ENCODE measurements at regions not wholly inside any gene's neighbourhood (a gene's known extent, or its start where the extent isn't known, plus 50 kb on each side); places are given as distances from the start of the nearest gene placed in this dataset.

- intact Hi-C loops (cut with DNase I), result loop anchor here (10.0 kb wide), 1 partner anchor 806 kb away; no protein-coding TSS in a partner anchor
- Histone ChIP-seq H3K9me3 (no peaks in the 10 kb centered on the region), H3K36me3 (no peaks in the 10 kb centered on the region), H3K4me3 (replicated peaks in 1 of 3) (no peak overlapping the region), H3K4me1 (no peaks in the 10 kb centered on the region), H3K27ac (no peak overlapping the region), H3K27me3 (no peaks in the 10 kb centered on the region)
- TF ChIP-seq CTCF (IDR thresholded peaks at IDR 0.05) (no peak), POLR2A (IDR thresholded peaks at IDR 0.05) (no peak)
- WGBS, 2 donors, result 72 to 78% methylated on average over 9 of the region's 9 CpGs
- DNase-seq, result no peak
Observed at GRCh38 chr2:3958465-3958864, 255.1 kb downstream of the DCDC2C start.

DNA sequence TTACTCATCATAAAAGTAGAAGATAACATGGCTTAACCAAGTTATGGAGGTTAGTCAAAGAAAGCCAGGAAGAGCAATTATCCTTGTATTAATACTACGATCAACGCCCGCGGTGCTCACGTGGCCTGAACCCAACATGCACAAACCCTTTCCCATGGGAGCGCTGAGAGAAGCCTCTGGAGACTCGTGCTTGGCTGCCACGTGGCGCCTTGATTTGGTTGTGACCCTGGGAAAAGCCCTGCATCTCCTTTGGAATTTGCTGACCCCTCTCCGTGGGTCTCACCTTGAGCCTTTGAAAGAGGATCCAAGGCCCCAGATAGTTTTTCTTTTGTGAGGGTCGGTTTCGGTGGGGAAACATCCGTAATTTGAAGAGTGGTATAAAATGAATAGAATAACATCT lies 255.6 kb downstream of the DCDC2C start:
- WGBS, 2 donors, result 59% methylated on average over 13 of the region's 13 CpGs
- H3K27ac ChIP-seq, result no peak overlapping the region
- no peaks in the 10 kb centered on the region for H3K4me1 ChIP-seq
- no peaks in the 10 kb centered on the region for H3K27me3 ChIP-seq
- no peak for DNase-seq
- no peaks in the 10 kb centered on the region for H3K9me3 ChIP-seq
- TF ChIP-seq POLR2A (IDR thresholded peaks at IDR 0.05) (no peak), CTCF (IDR thresholded peaks at IDR 0.05) (no peak)
- no peaks in the 10 kb centered on the region for H3K36me3 ChIP-seq
- intact Hi-C loops (cut with DNase I), result loop anchor here (10.0 kb wide), 1 partner anchor 806 kb away; no protein-coding TSS in a partner anchor
- no peak overlapping the region for H3K4me3 ChIP-seq (replicated peaks in 1 of 3)

DNA sequence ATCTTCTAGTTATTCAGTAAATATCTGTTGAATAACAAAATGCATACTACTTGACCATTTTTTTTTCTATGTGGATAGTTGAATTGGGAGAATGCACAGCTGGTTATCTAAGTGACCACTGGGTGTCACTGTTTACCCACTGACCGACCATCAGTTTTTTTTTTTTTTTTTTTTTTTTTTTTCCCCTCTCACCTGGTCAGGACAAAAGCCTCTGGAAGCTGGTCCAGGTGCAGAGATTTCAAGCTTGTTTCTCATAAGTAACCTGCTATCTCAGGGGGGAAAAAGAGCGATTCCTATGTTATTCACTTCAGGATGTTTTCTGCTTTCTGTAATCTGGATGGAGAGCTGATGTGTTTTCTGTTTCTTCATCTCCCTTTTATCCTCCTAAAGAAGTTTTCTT lies 256.0 kb downstream of the DCDC2C start:
- peak in 1 of 2 donors; percentile 14 for DNase-seq
- TF ChIP-seq CTCF (IDR thresholded peaks at IDR 0.05) (peak; percentile 18 to 83 (median 60)), POLR2A (IDR thresholded peaks at IDR 0.05) (no peak)
- WGBS, 2 donors, result 3 to 7% methylated on average over 2 of the region's 2 CpGs
- Histone ChIP-seq H3K27ac (no peak overlapping the region), H3K27me3 (no peaks in the 10 kb centered on the region), H3K36me3 (no peaks in the 10 kb centered on the region), H3K4me3 (replicated peaks in 1 of 3) (no peak overlapping the region), H3K9me3 (no peaks in the 10 kb centered on the region), H3K4me1 (no peaks in the 10 kb centered on the region)
- intact Hi-C loops (cut with DNase I), result loop anchor here (10.0 kb wide), 1 partner anchor 805 kb away; no protein-coding TSS in a partner anchor

GRCh38 chr2:3960106-3960505 lies 256.7 kb downstream of the DCDC2C start:
- Histone ChIP-seq H3K27ac (no peak overlapping the region), H3K4me1 (no peaks in the 10 kb centered on the region), H3K9me3 (no peaks in the 10 kb centered on the region), H3K27me3 (no peaks in the 10 kb centered on the region), H3K4me3 (replicated peaks in 1 of 3) (no peak overlapping the region), H3K36me3 (no peaks in the 10 kb centered on the region)
- intact Hi-C loops (cut with DNase I), result loop anchor here (10.0 kb wide), 1 partner anchor 1405 kb away; no protein-coding TSS in a partner anchor
- WGBS, 2 donors, result 81 to 84% methylated on average over 3 of the region's 3 CpGs
- DNase-seq, result no peak
- TF ChIP-seq CTCF (IDR thresholded peaks at IDR 0.05) (no peak), POLR2A (IDR thresholded peaks at IDR 0.05) (no peak)

- no peak overlapping the region for H3K27ac ChIP-seq
- no peaks in the 10 kb centered on the region for H3K27me3 ChIP-seq
- H3K9me3 ChIP-seq, result no peaks in the 10 kb centered on the region
- 91 to 96% methylated on average over 5 of the region's 5 CpGs for WGBS, 2 donors
- H3K4me1 ChIP-seq, result no peaks in the 10 kb centered on the region
- H3K4me3 ChIP-seq (replicated peaks in 1 of 3), result no peak overlapping the region
- no peak for TF ChIP-seq POLR2A (IDR thresholded peaks at IDR 0.05)
- no peak for TF ChIP-seq CTCF (IDR thresholded peaks at IDR 0.05)
- no peaks in the 10 kb centered on the region for H3K36me3 ChIP-seq
- intact Hi-C loops (cut with DNase I), result loop anchor here (10.0 kb wide), 1 partner anchor 1402 kb away; no protein-coding TSS in a partner anchor
- DNase-seq, result no peak
Observed at GRCh38 chr2:3962719-3963118, 259.3 kb downstream of the DCDC2C start.

Data from thyroid gland (tissue), 4 donors.